ENCODE measurements at regions not wholly inside any gene's neighbourhood (a gene's known extent, or its start where the extent isn't known, plus 50 kb on each side); places are given as distances from the start of the nearest gene placed in this dataset.
"Not testable (repeated sequence)": the region's sequence is repeated elsewhere in the genome, so short reads cannot be mapped to it uniquely, and the experiment has no call there.

GRCh38 chr20:25855451-25856156 lies 159.0 kb upstream of the ZNF337 start:
- not testable (repeated sequence) for H3K4me3 ChIP-seq
- peaks cover 40% of the 10 kb centered on the region for H3K27me3 Mint-ChIP-seq (ENCODE audit: insufficient read depth, low read depth, poor library complexity)

GRCh38 chr20:25854666-25855065 lies 158.0 kb upstream of the ZNF337 start:
- not testable (repeated sequence) for H3K4me3 ChIP-seq; H4K20me1 ChIP-seq (replicated peaks; ENCODE audit: insufficient read depth); H3K9me2 ChIP-seq (ENCODE audit: insufficient read depth); H3K79me2 ChIP-seq (replicated peaks; ENCODE audit: insufficient read depth); H3K27ac ChIP-seq (ENCODE audit: low read depth); H3K36me3 Mint-ChIP-seq (ENCODE audit: low read depth); H3F3A ChIP-seq (replicated peaks; ENCODE audit: low read depth); H3K36me3 ChIP-seq (ENCODE audit: insufficient read depth); H3K4me2 ChIP-seq; H2AFZ ChIP-seq; DNase-seq (ENCODE audit: low spot score); H3K4me3 Mint-ChIP-seq; H3K4me1 ChIP-seq (ENCODE audit: insufficient read depth); H3K27ac Mint-ChIP-seq; ATAC-seq
- Mint-ChIP-seq H3K27me3 (ENCODE audit: insufficient read depth, low read depth, poor library complexity) (peaks cover 33% of the 10 kb centered on the region), H3K4me1 (peaks cover 15% of the 10 kb centered on the region; the same call in 2 of the 3 replicates), H3K9me3 (peaks cover 19% of the 10 kb centered on the region)
- H3K27me3 ChIP-seq (ENCODE audit: insufficient read depth): peaks cover 24% of the 10 kb centered on the region

More at GRCh38 chr20:25855451-25856156, 159.0 kb upstream of the ZNF337 start:
- not testable (repeated sequence) for H3K9me2 ChIP-seq (ENCODE audit: insufficient read depth); H3K4me1 ChIP-seq (ENCODE audit: insufficient read depth); H3K36me3 ChIP-seq (ENCODE audit: insufficient read depth); H4K20me1 ChIP-seq (replicated peaks; ENCODE audit: insufficient read depth); ATAC-seq; H2AFZ ChIP-seq; H3K36me3 Mint-ChIP-seq (ENCODE audit: low read depth); H3K27ac ChIP-seq (ENCODE audit: low read depth); DNase-seq (ENCODE audit: low spot score); H3F3A ChIP-seq (replicated peaks; ENCODE audit: low read depth); H3K4me2 ChIP-seq; H3K79me2 ChIP-seq (replicated peaks; ENCODE audit: insufficient read depth); H3K4me3 Mint-ChIP-seq; H3K27ac Mint-ChIP-seq
- Mint-ChIP-seq H3K4me1 (peaks cover 12% of the 10 kb centered on the region), H3K9me3 (peaks cover 22% of the 10 kb centered on the region)
- peaks cover 33% of the 10 kb centered on the region for H3K27me3 ChIP-seq (ENCODE audit: insufficient read depth)

- H3K9me2 ChIP-seq (ENCODE audit: insufficient read depth); H3K4me2 ChIP-seq; H3K79me2 ChIP-seq (replicated peaks; ENCODE audit: insufficient read depth); H3F3A ChIP-seq (replicated peaks; ENCODE audit: low read depth); H3K4me3 ChIP-seq; H3K27ac Mint-ChIP-seq; H3K4me1 ChIP-seq (ENCODE audit: insufficient read depth); H3K36me3 Mint-ChIP-seq (ENCODE audit: low read depth); DNase-seq (ENCODE audit: low spot score); H3K36me3 ChIP-seq (ENCODE audit: insufficient read depth); H3K27ac ChIP-seq (ENCODE audit: low read depth); H2AFZ ChIP-seq; H4K20me1 ChIP-seq (replicated peaks; ENCODE audit: insufficient read depth); ATAC-seq; H3K4me3 Mint-ChIP-seq: not testable (repeated sequence)
- H3K27me3 ChIP-seq (ENCODE audit: insufficient read depth): peaks cover 16% of the 10 kb centered on the region
- peaks cover 25% of the 10 kb centered on the region for H3K27me3 Mint-ChIP-seq (ENCODE audit: insufficient read depth, low read depth, poor library complexity)
- H3K4me1 Mint-ChIP-seq: peaks cover 13% of the 10 kb centered on the region; the same call in 2 of the 3 replicates
- H3K9me3 Mint-ChIP-seq: peaks cover 19% of the 10 kb centered on the region
These were observed 157.2 kb upstream of the ZNF337 start for GRCh38 chr20:25853718-25854388.

- not testable (repeated sequence) for ATAC-seq; H2AFZ ChIP-seq; H4K20me1 ChIP-seq (replicated peaks; ENCODE audit: insufficient read depth); H3K4me2 ChIP-seq; DNase-seq (ENCODE audit: low spot score); H3K27ac Mint-ChIP-seq; H3K4me1 ChIP-seq (ENCODE audit: insufficient read depth); H3K9me2 ChIP-seq (ENCODE audit: insufficient read depth); H3F3A ChIP-seq (replicated peaks; ENCODE audit: low read depth); H3K79me2 ChIP-seq (replicated peaks; ENCODE audit: insufficient read depth); H3K36me3 ChIP-seq (ENCODE audit: insufficient read depth); H3K27ac ChIP-seq (ENCODE audit: low read depth); H3K4me3 Mint-ChIP-seq; H3K36me3 Mint-ChIP-seq (ENCODE audit: low read depth); H3K27me3 ChIP-seq (ENCODE audit: insufficient read depth); H3K4me3 ChIP-seq
- Mint-ChIP-seq H3K27me3 (ENCODE audit: insufficient read depth, low read depth, poor library complexity) (peaks cover 18% of the 10 kb centered on the region), H3K4me1 (peaks cover 13% of the 10 kb centered on the region; the same call in 2 of the 3 replicates), H3K9me3 (peaks cover 19% of the 10 kb centered on the region)
These were observed 156.5 kb upstream of the ZNF337 start for GRCh38 chr20:25852968-25853717.

GRCh38 chr20:25850133-25850532 lies 153.5 kb upstream of the ZNF337 start:
- H3K36me3 Mint-ChIP-seq (ENCODE audit: low read depth); H4K20me1 ChIP-seq (replicated peaks; ENCODE audit: insufficient read depth); H3K4me1 ChIP-seq (ENCODE audit: insufficient read depth); H3K9me2 ChIP-seq (ENCODE audit: insufficient read depth); DNase-seq (ENCODE audit: low spot score); H3F3A ChIP-seq (replicated peaks; ENCODE audit: low read depth); H3K4me1 Mint-ChIP-seq; H3K9me3 Mint-ChIP-seq; H3K4me3 Mint-ChIP-seq; H3K36me3 ChIP-seq (ENCODE audit: insufficient read depth); H2AFZ ChIP-seq; H3K79me2 ChIP-seq (replicated peaks; ENCODE audit: insufficient read depth); H3K4me3 ChIP-seq; H3K27ac Mint-ChIP-seq; H3K27ac ChIP-seq (ENCODE audit: low read depth); ATAC-seq; H3K27me3 ChIP-seq (ENCODE audit: insufficient read depth); H3K4me2 ChIP-seq: not testable (repeated sequence)
- peaks cover 12% of the 10 kb centered on the region for H3K27me3 Mint-ChIP-seq (ENCODE audit: insufficient read depth, low read depth, poor library complexity)

Measured in GM23338 (cell line).